Cardiac fibroblast (primary cell): ENCODE measurements at regions not wholly inside any gene's neighbourhood (a gene's known extent, or its start where the extent isn't known, plus 50 kb on each side); places are given as distances from the start of the nearest gene placed in this dataset.

Source experiments
- DNase-seq, 2 donors: peaks; one replicate each; pipeline versions ENCODE4 v3.0.0 to v3.0.0-alpha.2; 2010; ENCODE audit warnings: low read depth in 2 of 2
- H3K4me3 ChIP-seq, 2 donors: replicated peaks in 1 of 2; 1 replicate in 1 of 2; 2 replicates in 1 of 2; pipeline ENCODE4 v1.5.1; 2011; ENCODE audit warnings: low read depth in 2 of 2, low read length in 2 of 2, mild to moderate bottlenecking in 2 of 2, moderate library complexity in 1 of 2
- TF ChIP-seq, protein P1 (sequence below): IDR thresholded peaks from one replicate; pipeline ENCODE4 v1.5.1; 2011; ENCODE audit warnings: low read depth, mild to moderate bottlenecking, low read length, inconsistent platforms

- DNase-seq, result no peak
- no peak overlapping the region for H3K4me3 ChIP-seq
- TF ChIP-seq, protein P1, sequence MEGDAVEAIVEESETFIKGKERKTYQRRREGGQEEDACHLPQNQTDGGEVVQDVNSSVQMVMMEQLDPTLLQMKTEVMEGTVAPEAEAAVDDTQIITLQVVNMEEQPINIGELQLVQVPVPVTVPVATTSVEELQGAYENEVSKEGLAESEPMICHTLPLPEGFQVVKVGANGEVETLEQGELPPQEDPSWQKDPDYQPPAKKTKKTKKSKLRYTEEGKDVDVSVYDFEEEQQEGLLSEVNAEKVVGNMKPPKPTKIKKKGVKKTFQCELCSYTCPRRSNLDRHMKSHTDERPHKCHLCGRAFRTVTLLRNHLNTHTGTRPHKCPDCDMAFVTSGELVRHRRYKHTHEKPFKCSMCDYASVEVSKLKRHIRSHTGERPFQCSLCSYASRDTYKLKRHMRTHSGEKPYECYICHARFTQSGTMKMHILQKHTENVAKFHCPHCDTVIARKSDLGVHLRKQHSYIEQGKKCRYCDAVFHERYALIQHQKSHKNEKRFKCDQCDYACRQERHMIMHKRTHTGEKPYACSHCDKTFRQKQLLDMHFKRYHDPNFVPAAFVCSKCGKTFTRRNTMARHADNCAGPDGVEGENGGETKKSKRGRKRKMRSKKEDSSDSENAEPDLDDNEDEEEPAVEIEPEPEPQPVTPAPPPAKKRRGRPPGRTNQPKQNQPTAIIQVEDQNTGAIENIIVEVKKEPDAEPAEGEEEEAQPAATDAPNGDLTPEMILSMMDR, result no peak
Observed at GRCh38 chr22:22182990-22183264, 61.7 kb upstream of the VPREB1 start.

- TF ChIP-seq, protein P1, result no peak
- no peak for DNase-seq
Observed at GRCh38 chr22:22182218-22182989, 62.2 kb upstream of the VPREB1 start.

DNA sequence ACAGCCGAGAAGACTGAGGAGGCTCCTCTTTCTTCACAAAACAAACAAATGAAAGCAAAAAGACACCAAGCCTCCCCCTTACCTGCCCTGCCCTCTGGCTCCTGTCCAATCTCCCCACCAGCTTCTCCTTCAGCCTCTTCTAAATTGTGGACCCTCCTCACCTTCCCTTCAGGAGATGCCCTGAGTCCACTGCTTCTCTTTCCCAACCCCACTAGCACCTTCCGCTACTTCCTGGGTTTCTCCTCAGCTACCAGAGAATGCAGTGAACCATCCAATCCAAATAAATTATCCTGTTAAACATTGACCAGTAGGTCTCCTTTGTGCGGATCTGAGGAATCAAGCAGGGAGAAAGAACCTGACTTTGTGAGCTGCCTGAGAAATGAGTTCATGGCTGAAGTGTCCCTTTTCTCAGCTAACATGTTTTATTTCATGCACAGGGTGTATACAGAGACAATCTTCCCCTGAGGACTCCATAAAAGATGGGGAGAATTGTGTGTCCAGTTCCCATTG lies 63.2 kb upstream of the VPREB1 start:
- DNase-seq, result no peak
- no peak overlapping the region for H3K4me3 ChIP-seq
- TF ChIP-seq, protein P1, result no peak

More at GRCh38 chr22:22182218-22182989, 62.2 kb upstream of the VPREB1 start:
- no peak overlapping the region for H3K4me3 ChIP-seq

DNA sequence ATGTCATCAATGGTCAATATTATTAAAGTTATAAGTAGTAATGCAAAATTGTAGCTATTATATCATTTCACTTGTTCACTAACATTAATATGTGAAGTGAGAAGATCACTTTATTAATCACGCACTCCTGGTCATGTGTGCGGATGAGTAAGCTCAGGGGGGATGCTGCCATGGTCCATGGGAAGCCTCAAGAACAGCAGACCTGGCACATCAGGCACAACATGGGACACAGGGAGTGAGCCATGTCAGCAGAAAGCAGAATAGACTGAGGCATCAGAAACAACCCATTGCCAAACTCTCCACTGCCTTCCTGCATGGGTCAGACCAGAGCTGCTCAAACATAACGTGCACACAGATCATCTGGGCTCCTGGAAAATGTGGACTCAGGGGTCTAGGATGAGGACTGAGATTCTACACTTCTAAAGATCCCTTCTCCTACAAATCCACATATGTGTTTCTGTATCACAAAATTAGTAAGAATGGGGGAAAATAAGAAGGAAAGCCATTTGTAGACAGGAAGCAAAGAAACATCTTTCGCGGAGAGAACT lies 63.8 kb upstream of the VPREB1 start:
- no peak for DNase-seq
- TF ChIP-seq, protein P1, result no peak
- H3K4me3 ChIP-seq, result no peak overlapping the region

GRCh38 chr22:22179858-22180257 lies 64.7 kb upstream of the VPREB1 start:
- no peak overlapping the region for H3K4me3 ChIP-seq
- DNase-seq, result no peak
- TF ChIP-seq, protein P1, result no peak

DNA sequence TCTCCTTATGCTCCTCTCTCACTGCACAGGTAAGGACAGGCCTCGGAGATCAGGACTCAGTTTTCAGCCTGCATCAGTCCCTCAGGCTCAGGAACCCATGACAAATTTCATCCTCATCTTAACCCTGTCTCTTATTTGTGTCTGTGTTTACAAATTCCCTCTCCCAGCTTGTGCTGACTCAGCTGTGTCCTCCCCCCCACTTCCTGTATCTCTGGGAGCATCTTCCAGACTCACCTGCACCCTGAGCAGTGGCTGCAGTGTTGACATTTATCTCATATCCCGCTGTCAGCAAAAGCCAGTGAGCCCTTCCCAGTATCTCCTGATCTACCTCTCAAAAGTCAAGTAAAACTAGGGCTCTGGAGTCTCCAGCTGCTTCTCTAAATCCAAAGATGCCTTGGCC lies 65.6 kb upstream of the VPREB1 start:
- no peak overlapping the region for H3K4me3 ChIP-seq
- TF ChIP-seq, protein P1, result no peak
- DNase-seq, result no peak
